WTC11 (cell line): ENCODE measurements at regions not wholly inside any gene's neighbourhood (a gene's known extent, or its start where the extent isn't known, plus 50 kb on each side); places are given as distances from the start of the nearest gene placed in this dataset.

Experiments used
- ATAC-seq: fragments of 200-7000 bp; cut with Tn5 transposase; 2 replicates; pipeline ENCODE4 v1.10.0; 2021; ENCODE audit warnings: mild to moderate bottlenecking, moderate library complexity
- CTCF ChIA-PET: fragments of 300-600 bp; sonication (Branson Sonifier 250); formaldehyde crosslinking; loops from one replicate; lab custom pipeline; 2021; ENCODE audit warnings: antibody characterized with exemption; lab: Charles Lee
- POLR2A ChIA-PET: fragments of 350-600 bp; sonication (Branson Sonifier 250); formaldehyde crosslinking; loops from one replicate; lab custom pipeline; 2021; ENCODE audit warnings: antibody characterized with exemption; lab: Charles Lee
- DNase-seq: peaks from one replicate; pipeline ENCODE4 v3.0.0; 2021; ENCODE audit warnings: low spot score
- H3K27ac Mint-ChIP-seq: 2 replicates; pipeline ENCODE4 v1.8.0; 2021; ENCODE audit warnings: mixed read lengths
- H3K27me3 Mint-ChIP-seq: 2 replicates; pipeline ENCODE4 v1.8.0; 2021; ENCODE audit warnings: low read depth, mild to moderate bottlenecking, moderate library complexity, mixed read lengths
- H3K36me3 Mint-ChIP-seq: 2 replicates; pipeline ENCODE4 v1.8.0; 2021; ENCODE audit warnings: mixed read lengths
- H3K4me1 Mint-ChIP-seq: 2 replicates; pipeline ENCODE4 v1.8.0; 2022; ENCODE audit warnings: mixed read lengths
- H3K4me3 Mint-ChIP-seq: 2 replicates; pipeline ENCODE4 v1.8.0; 2021; ENCODE audit warnings: mild to moderate bottlenecking, moderate library complexity, mixed read lengths
- H3K9me3 Mint-ChIP-seq: 2 replicates; pipeline ENCODE4 v1.8.0; 2021; ENCODE audit warnings: mixed read lengths
- CREB1 ChIP-seq: sonication (generic); formaldehyde crosslinking; IDR thresholded peaks from 2 replicates; pipeline ENCODE4 v1.8.0; 2023; ENCODE audit warnings: mild to moderate bottlenecking, missing genetic modification reagents
- FOXK1 ChIP-seq: sonication (generic); formaldehyde crosslinking; IDR thresholded peaks from 2 replicates; pipeline ENCODE4 v1.8.0; 2022; ENCODE audit warnings: mild to moderate bottlenecking, moderate library complexity, missing genetic modification reagents
- FOXP4 ChIP-seq: sonication (generic); formaldehyde crosslinking; IDR thresholded peaks from 2 replicates; pipeline ENCODE4 v1.8.0; 2022; ENCODE audit warnings: mild to moderate bottlenecking, missing genetic modification reagents
- GTF2I ChIP-seq: fragments of 250-450 bp; sonication (Bioruptor Pico); conservative IDR thresholded peaks from 2 replicates; pipeline ENCODE4 v1.4.0; 2021; ENCODE audit warnings: mild to moderate bottlenecking
- NFE2L1 ChIP-seq: sonication (generic); formaldehyde crosslinking; IDR thresholded peaks from 2 replicates; pipeline ENCODE4 v1.8.1; 2023; ENCODE audit warnings: missing genetic modification reagents
- NFYB ChIP-seq: sonication (generic); formaldehyde crosslinking; conservative IDR thresholded peaks from 2 replicates; pipeline ENCODE4 v1.8.0; 2022; ENCODE audit warnings: low read depth, missing genetic modification reagents
- NR1H2 ChIP-seq: sonication (generic); formaldehyde crosslinking; IDR thresholded peaks from 2 replicates; pipeline ENCODE4 v1.9.0; 2021; ENCODE audit warnings: mild to moderate bottlenecking, moderate library complexity, missing genetic modification reagents
- NR3C1 ChIP-seq: sonication (generic); formaldehyde crosslinking; conservative IDR thresholded peaks from 2 replicates; pipeline ENCODE4 v1.8.1; 2023; ENCODE audit warnings: low read depth, mild to moderate bottlenecking, missing genetic modification reagents
- PRRX2 ChIP-seq: fragments of 250-450 bp; sonication (Bioruptor Pico); IDR thresholded peaks from 2 replicates; pipeline ENCODE4 v1.8.0; 2021; ENCODE audit warnings: mild to moderate bottlenecking
- TCF7 ChIP-seq: sonication (generic); formaldehyde crosslinking; IDR thresholded peaks from 2 replicates; pipeline ENCODE4 v1.8.0; 2022; ENCODE audit warnings: mild to moderate bottlenecking, low read depth, missing genetic modification reagents, moderate library complexity
- TP53 ChIP-seq: sonication (generic); formaldehyde crosslinking; IDR thresholded peaks from 2 replicates; pipeline ENCODE4 v1.8.1; 2023; ENCODE audit warnings: mild to moderate bottlenecking, missing genetic modification reagents
- ZBTB21 ChIP-seq: sonication (generic); formaldehyde crosslinking; IDR thresholded peaks from 2 replicates; pipeline ENCODE4 v1.8.1; 2023; ENCODE audit warnings: mild to moderate bottlenecking, missing genetic modification reagents, borderline replicate concordance
- ZMAT4 ChIP-seq: fragments of 250-450 bp; sonication (Bioruptor Pico); IDR thresholded peaks from 2 replicates; pipeline ENCODE4 v1.9.0; 2021; ENCODE audit warnings: mild to moderate bottlenecking
- ZNF121 ChIP-seq: sonication (generic); formaldehyde crosslinking; IDR thresholded peaks from 2 replicates; pipeline ENCODE4 v1.8.0; 2023; ENCODE audit warnings: missing genetic modification reagents
- ZNF219 ChIP-seq: sonication (generic); formaldehyde crosslinking; IDR thresholded peaks from 2 replicates; pipeline ENCODE4 v1.8.0; 2023; ENCODE audit warnings: missing genetic modification reagents, mild to moderate bottlenecking, borderline replicate concordance
- ZNF317 ChIP-seq: sonication (generic); formaldehyde crosslinking; IDR thresholded peaks from 2 replicates; pipeline ENCODE4 v1.8.1; 2023; ENCODE audit warnings: low read depth, mild to moderate bottlenecking, moderate library complexity, missing genetic modification reagents, borderline replicate concordance
- ZNF416 ChIP-seq: fragments of 250-450 bp; sonication (Bioruptor Pico); IDR thresholded peaks from 2 replicates; pipeline ENCODE4 v1.9.0; 2021; ENCODE audit warnings: mild to moderate bottlenecking, inconsistent platforms
- TF ChIP-seq, protein P1 (sequence below): sonication (generic); formaldehyde crosslinking; IDR thresholded peaks from 2 replicates; pipeline ENCODE4 v1.8.0; 2022; ENCODE audit warnings: mild to moderate bottlenecking, missing genetic modification reagents
- TF ChIP-seq, protein P2 (sequence below): sonication (generic); formaldehyde crosslinking; IDR thresholded peaks from 2 replicates; pipeline ENCODE4 v1.8.0; 2023; ENCODE audit warnings: missing genetic modification reagents, mild to moderate bottlenecking, borderline replicate concordance
- TF ChIP-seq, protein P3 (sequence below): fragments of 250-450 bp; sonication (Bioruptor Pico); IDR thresholded peaks from 2 replicates; pipeline ENCODE4 v2.1.2; 2022; ENCODE audit warnings: mild to moderate bottlenecking, moderate library complexity
- TF ChIP-seq, protein P4 (sequence below): fragments of 250-450 bp; sonication (Bioruptor Pico); IDR thresholded peaks from 2 replicates; pipeline ENCODE4 v1.8.0; 2021; ENCODE audit warnings: mild to moderate bottlenecking

GRCh38 chr21:34261841-34262468 lies 101.9 kb upstream of the KCNE2 start:
- Mint-ChIP-seq H3K4me3 (no peak overlapping the region), H3K9me3 (peaks cover 26% of the 10 kb centered on the region), H3K27ac (no peak overlapping the region), H3K27me3 (no peaks in the 10 kb centered on the region), H3K36me3 (peaks cover 12% of the 10 kb centered on the region; the same call in 1 of the 2 replicates), H3K4me1 (0 out of 2 replicates have a peak, but pooled peaks cover 3% of the 10 kb centered on the region)
- POLR2A ChIA-PET: no interaction called here
- CTCF ChIA-PET: no interaction called here
- DNase-seq (no peak), ATAC-seq (no peak)
- TF ChIP-seq ZNF416: no peak
- TF ChIP-seq NR1H2 (CRISPR knock-in tag): no peak
- no peak for TF ChIP-seq ZNF121
- TF ChIP-seq PRRX2 (CRISPR knock-in tag): no peak
- TF ChIP-seq, protein P1, sequence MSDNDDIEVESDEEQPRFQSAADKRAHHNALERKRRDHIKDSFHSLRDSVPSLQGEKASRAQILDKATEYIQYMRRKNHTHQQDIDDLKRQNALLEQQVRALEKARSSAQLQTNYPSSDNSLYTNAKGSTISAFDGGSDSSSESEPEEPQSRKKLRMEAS: no peak
- TF ChIP-seq TCF7 (CRISPR knock-in tag): no peak
- no peak for TF ChIP-seq ZNF219
- no peak for TF ChIP-seq NFYB (CRISPR knock-in tag)
- TF ChIP-seq, protein P2, sequence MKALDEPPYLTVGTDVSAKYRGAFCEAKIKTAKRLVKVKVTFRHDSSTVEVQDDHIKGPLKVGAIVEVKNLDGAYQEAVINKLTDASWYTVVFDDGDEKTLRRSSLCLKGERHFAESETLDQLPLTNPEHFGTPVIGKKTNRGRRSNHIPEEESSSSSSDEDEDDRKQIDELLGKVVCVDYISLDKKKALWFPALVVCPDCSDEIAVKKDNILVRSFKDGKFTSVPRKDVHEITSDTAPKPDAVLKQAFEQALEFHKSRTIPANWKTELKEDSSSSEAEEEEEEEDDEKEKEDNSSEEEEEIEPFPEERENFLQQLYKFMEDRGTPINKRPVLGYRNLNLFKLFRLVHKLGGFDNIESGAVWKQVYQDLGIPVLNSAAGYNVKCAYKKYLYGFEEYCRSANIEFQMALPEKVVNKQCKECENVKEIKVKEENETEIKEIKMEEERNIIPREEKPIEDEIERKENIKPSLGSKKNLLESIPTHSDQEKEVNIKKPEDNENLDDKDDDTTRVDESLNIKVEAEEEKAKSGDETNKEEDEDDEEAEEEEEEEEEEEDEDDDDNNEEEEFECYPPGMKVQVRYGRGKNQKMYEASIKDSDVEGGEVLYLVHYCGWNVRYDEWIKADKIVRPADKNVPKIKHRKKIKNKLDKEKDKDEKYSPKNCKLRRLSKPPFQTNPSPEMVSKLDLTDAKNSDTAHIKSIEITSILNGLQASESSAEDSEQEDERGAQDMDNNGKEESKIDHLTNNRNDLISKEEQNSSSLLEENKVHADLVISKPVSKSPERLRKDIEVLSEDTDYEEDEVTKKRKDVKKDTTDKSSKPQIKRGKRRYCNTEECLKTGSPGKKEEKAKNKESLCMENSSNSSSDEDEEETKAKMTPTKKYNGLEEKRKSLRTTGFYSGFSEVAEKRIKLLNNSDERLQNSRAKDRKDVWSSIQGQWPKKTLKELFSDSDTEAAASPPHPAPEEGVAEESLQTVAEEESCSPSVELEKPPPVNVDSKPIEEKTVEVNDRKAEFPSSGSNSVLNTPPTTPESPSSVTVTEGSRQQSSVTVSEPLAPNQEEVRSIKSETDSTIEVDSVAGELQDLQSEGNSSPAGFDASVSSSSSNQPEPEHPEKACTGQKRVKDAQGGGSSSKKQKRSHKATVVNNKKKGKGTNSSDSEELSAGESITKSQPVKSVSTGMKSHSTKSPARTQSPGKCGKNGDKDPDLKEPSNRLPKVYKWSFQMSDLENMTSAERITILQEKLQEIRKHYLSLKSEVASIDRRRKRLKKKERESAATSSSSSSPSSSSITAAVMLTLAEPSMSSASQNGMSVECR (CRISPR knock-in tag): no peak
- no peak for TF ChIP-seq GTF2I (CRISPR knock-in tag)
- TF ChIP-seq, protein P3, sequence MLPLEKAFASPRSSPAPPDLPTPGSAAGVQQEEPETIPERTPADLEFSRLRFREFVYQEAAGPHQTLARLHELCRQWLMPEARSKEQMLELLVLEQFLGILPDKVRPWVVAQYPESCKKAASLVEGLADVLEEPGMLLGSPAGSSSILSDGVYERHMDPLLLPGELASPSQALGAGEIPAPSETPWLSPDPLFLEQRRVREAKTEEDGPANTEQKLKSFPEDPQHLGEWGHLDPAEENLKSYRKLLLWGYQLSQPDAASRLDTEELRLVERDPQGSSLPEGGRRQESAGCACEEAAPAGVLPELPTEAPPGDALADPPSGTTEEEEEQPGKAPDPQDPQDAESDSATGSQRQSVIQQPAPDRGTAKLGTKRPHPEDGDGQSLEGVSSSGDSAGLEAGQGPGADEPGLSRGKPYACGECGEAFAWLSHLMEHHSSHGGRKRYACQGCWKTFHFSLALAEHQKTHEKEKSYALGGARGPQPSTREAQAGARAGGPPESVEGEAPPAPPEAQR (CRISPR knock-in tag): no peak
- no peak for TF ChIP-seq NR3C1 (CRISPR knock-in tag)
- TF ChIP-seq, protein P4, sequence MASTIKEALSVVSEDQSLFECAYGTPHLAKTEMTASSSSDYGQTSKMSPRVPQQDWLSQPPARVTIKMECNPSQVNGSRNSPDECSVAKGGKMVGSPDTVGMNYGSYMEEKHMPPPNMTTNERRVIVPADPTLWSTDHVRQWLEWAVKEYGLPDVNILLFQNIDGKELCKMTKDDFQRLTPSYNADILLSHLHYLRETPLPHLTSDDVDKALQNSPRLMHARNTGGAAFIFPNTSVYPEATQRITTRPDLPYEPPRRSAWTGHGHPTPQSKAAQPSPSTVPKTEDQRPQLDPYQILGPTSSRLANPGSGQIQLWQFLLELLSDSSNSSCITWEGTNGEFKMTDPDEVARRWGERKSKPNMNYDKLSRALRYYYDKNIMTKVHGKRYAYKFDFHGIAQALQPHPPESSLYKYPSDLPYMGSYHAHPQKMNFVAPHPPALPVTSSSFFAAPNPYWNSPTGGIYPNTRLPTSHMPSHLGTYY (CRISPR knock-in tag): no peak

DNA sequence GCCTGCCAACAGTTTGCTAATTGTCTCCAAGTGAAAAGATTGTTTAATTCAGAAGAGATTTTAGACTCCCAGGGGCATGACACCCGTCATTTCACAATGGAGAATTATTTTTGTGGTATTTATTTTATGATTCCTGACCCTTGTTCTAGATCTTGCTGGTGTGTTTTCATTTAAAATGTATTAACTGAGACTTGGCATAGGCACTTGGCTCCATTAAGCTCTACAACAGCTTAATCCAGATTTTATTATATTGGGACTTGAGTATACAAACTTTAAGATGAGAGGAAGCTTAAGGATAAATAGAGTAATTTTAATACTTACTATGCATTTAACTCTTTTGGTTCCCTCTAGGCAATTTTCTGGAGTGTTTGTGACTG lies 101.3 kb upstream of the KCNE2 start:
- H3K27me3 Mint-ChIP-seq: no peaks in the 10 kb centered on the region
- TF ChIP-seq TP53 (CRISPR knock-in tag) (no peak), ZMAT4 (CRISPR knock-in tag) (no peak), CREB1 (no peak), FOXK1 (CRISPR knock-in tag) (no peak), ZNF317 (CRISPR knock-in tag) (no peak), ZBTB21 (no peak), FOXP4 (no peak), NFE2L1 (CRISPR knock-in tag) (no peak), GTF2I (CRISPR knock-in tag) (no peak)
- TF ChIP-seq, protein P2 (CRISPR knock-in tag): no peak
- TF ChIP-seq, all 79 proteins: peak for 0
- H3K27ac Mint-ChIP-seq: no peak overlapping the region

More for the DNA sequence above, 101.3 kb upstream of the KCNE2 start:
- H3K4me1 Mint-ChIP-seq: 0 out of 2 replicates have a peak, but pooled peaks cover 3% of the 10 kb centered on the region
- no peak for ATAC-seq
- POLR2A ChIA-PET: no interaction called here
- no peak overlapping the region for H3K4me3 Mint-ChIP-seq
- peaks cover 21% of the 10 kb centered on the region for H3K9me3 Mint-ChIP-seq
- CTCF ChIA-PET: no interaction called here
- peaks cover 12% of the 10 kb centered on the region; the same call in 1 of the 2 replicates for H3K36me3 Mint-ChIP-seq
- no peak for DNase-seq
